M059J (cell line): ENCODE measurements at regions not wholly inside any gene's neighbourhood (a gene's known extent, or its start where the extent isn't known, plus 50 kb on each side); places are given as distances from the start of the nearest gene placed in this dataset.

ENCODE experiments used
- DNase-seq: peaks from one replicate; pipeline ENCODE4 v3.0.0-alpha.2; 2012; ENCODE audit warnings: low read depth

GRCh38 chr6:113405326-113406047, 451.7 kb upstream of the MARCKS start:
- DNase-seq = no peak

GRCh38 chr6:113406048-113406695, 451.0 kb upstream of the MARCKS start:
- DNase-seq = no peak

- DNase-seq = peak; percentile 32
These were observed 446.1 kb upstream of the MARCKS start for GRCh38 chr6:113411011-113411410.

GRCh38 chr6:113412589-113413357, 444.4 kb upstream of the MARCKS start:
- peak; percentile 64 for DNase-seq

GRCh38 chr6:113414511-113414910, 442.6 kb upstream of the MARCKS start:
- DNase-seq = peak; percentile 93

- DNase-seq = peak; percentile 59
These were observed 441.0 kb upstream of the MARCKS start for GRCh38 chr6:113416170-113416569.

DNA sequence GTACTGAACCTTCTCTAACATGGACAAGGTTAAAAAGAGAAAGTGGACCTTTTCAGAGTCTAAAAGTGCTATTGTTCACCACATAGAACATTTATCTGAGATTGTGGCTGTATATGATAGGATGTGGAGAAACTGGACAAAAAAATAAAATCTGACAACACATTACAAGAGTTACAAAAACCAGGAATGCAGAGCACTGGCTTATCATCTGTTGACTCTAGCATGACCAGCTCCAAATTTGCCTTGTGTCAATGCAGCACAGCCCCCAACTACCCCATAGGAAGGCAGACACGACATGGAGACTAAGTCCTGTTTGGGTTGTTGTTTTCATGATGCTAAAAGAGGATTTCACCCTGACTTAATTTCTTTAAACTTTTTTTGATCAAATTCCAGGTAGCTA, 436.9 kb upstream of the MARCKS start:
- DNase-seq = no peak

DNA sequence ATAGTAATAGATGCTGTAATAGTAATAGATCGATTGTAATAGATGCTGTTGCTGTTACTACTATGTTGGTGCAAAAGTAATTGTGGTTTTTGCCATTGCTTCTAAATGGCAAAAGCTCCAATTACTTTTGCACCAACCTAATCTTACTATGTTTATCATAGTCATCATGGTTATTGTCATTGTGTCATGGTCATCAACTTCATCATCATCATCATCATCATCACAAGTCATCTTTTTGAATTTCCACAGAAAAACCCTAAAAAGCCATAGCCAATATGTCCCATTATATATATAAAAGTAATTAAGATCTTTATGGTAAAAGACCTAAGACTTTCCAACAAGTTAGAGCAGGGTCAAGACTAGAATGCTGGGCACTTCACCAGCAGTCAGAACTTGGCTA, 435.1 kb upstream of the MARCKS start:
- DNase-seq = no peak

DNA sequence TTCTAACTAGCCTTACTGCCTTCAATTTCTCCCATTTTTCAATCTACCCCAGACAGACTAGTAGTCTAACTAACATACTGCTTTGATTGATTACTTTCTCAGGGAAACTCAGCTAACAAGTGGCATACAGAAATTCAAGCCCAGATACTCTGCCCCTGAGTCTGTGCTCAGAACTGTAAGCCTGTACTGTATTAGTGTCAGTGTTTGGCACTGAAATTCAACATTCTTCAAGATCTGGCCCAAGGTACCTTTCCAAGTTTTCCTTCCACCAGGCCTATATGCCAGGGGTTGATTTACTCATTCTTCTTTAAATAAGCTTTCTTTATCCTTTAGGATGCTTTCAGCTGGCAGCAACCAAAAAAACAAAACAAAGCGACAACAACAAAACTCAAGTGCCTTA, 433.2 kb upstream of the MARCKS start:
- no peak for DNase-seq

DNA sequence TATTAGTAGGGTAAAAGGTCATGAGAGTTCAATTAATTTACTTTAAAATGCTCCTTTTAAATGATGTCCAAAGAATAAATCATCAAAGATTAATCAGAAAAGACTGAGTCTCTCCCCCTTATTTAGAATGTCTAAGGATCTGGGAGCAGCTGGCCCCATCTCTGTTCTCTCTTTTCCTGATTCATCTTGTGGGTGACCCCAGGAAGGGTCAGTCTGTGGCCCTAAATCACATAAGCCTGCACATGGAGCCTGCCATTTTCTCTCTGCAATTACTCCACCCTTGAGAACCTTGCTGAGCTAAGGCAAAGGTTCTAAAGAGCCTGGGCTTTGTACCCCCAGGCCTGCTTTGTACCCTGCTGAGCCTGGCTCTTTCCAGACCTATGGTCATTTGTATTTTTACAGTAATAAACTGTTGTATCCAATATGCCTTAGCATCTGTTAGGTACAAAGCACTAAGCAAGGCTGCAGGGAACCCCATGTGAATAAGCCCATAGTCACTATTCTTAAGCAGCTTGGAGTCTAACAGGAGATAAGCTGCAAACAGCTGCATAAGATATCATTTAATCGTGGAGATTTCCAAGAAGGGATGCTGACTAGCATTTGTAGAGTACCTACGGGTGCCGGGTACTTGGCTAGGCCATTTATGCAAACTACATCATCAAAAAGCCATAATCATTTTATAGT, 431.0 kb upstream of the MARCKS start:
- DNase-seq = no peak

GRCh38 chr6:113427617-113428016, 429.5 kb upstream of the MARCKS start:
- DNase-seq = no peak

- DNase-seq = peak; percentile 58
These were observed 428.4 kb upstream of the MARCKS start for GRCh38 chr6:113428702-113429101.

GRCh38 chr6:113432521-113433334, 424.4 kb upstream of the MARCKS start:
- DNase-seq = no peak

DNA sequence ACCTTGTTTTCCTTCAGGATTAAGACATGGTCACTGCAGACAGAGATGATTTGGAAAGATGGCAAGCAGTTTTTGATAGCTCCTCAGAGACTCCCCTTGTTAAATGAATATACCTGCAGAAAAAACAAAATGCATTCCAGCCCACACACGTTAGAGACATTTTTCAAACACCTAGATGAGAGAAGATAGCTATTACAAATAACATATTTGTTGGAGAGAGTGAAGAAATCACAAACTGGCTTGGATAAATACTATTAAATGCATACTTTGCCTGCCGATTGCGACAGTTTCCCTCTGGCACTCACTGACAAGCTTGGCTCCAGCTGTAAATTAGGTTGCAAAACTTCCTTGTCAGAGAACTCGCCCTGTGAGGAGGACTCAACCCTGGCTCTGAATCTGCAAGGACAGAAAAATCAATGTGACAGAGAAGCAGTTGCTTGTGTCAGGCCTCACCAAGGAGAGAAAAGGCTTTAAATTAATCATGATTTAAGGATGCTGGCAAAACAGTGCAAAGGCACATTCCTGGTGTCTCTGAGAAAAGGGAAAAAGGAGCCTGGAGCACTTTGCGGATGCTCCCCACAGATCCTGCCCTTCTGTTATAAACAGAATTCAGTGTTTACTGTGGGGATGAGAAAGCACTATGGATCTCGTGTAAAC, 423.7 kb upstream of the MARCKS start:
- DNase-seq = peak; percentile 79

DNA sequence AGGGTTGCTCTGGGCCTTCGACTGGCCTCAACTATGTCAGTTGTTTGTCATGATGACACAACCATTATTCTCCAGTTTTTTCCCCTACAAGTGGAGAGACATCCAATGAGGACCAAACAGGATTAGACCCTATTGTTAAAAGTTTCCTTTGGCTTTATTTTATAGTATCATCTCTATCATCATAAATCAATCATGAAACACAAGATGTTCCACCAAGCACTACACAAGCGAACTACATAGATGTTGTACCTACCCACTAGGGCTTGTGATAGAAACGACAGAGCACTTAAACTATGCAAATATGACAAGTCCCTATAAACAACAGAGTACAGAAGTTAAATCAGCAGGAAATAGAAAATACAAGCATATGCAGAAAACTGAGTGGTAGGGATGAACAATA, 422.5 kb upstream of the MARCKS start:
- DNase-seq = no peak

GRCh38 chr6:113437566-113437965, 419.6 kb upstream of the MARCKS start:
- no peak for DNase-seq

GRCh38 chr6:113439866-113440265, 417.3 kb upstream of the MARCKS start:
- DNase-seq = no peak

DNA sequence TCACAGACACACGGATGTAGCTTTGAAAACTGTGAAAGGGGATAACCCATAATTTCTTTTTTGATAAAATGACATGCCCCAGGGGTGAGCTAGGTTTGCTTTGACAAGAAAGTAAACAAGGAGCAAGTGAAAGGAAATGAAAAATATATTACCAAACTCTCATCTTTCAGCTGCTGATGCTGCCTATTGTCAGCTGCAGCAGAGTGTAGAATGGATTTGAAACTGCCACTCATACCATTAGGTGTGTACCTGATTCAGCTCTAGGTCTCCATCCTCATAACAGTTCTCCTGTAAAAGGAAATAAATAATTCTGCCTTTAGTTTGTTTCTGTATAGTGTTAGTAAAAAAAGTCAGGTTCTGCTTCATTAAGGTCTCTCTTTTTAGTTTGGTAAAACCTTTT, 415.1 kb upstream of the MARCKS start:
- DNase-seq = no peak

DNA sequence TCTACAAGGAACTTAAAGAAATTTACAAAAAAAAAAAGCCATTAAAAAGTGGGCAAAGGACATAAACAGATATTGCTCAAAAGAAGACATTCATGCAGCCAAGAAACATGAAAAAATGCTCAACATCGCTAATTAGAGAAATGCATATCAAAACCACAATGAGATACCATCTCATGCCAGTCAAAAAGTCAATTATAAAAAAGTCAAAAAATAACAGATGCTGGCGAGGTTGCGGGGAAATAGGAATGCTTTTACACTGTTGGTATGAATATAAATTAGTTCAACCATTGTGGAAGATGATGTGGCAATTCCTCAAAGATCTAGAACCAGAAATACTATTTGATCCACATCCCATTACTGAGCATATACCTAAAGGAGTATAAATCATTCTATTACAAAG, 411.9 kb upstream of the MARCKS start:
- DNase-seq = peak; percentile 66

GRCh38 chr6:113447088-113447831, 409.9 kb upstream of the MARCKS start:
- peak; percentile 96 for DNase-seq
